CD4-positive, alpha-beta T cell treated with Interleukin-4 for 1 hour (primary cell): ENCODE measurements at regions not wholly inside any gene's neighbourhood (a gene's known extent, or its start where the extent isn't known, plus 50 kb on each side); places are given as distances from the start of the nearest gene placed in this dataset.

Experiments
- DNase-seq, 2 donors: peaks; one replicate each; pipeline ENCODE4 v3.0.0-alpha.2; 2020 to 2022

DNA sequence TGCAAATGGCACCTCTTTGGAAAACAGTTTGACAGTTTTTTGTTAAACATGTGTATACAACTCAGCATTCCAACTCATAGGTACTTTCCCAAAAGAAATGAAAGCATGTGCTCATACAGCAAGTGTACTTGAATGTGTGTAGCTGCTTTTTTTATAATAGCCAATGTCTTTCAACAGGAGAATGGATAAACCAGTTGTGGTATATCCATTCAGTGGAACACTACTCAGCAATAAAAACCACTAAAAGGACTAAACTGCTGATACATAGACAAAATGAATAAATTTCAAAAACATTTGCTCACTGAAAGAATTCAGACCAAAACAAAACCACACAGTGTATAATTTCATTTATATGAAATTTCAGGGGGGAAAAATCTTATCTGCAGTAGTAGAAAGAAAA, 267.3 kb downstream of the NR2F1-AS1 start:
- DNase-seq = no peak

DNA sequence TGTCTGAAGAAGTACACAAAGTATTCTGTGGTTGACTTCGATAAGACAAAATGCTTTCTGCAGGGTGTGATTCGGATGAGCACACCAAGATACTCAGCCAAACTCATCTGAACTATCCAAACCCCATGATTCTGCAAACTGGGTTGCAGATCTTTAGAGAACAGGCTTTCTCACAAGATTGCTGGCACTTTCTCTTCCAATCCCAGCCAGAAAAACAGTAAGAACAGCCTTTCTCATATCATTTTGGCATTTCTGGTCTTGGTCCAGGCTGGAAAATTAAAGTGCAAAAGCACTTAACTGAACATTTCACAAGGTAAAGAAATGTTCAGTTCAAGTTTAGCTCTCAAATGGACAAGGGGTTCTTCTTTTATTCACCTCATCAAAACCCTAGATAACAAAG, 269.1 kb downstream of the NR2F1-AS1 start:
- no peak for DNase-seq

- no peak for DNase-seq
Observed at GRCh38 chr5:93307557-93307956, 273.5 kb downstream of the NR2F1-AS1 start.

GRCh38 chr5:93305984-93306383, 275.0 kb downstream of the NR2F1-AS1 start:
- no peak for DNase-seq

- DNase-seq = no peak
Observed at GRCh38 chr5:93304456-93305250, 276.4 kb downstream of the NR2F1-AS1 start.

- no peak for DNase-seq
Observed at GRCh38 chr5:93303291-93303691, 277.7 kb downstream of the NR2F1-AS1 start.

DNA sequence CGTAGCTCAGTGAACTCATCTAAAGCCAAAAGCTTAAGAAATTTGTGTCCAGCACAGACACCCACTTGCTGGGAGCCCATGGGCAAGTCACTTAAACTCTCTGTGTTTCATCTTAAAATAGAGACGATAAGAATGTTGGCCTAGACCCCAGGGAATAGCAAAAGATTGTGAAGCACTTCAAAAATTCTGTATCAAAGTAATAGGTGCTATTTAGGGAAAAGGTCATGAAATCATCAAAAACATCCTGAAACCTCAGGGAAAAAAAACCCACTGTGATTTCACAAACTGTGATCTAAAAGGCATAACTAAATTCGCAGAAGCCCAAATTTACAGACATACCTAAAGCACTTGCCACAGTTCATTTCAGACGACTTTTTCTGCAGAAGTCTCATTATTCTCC, 278.3 kb downstream of the NR2F1-AS1 start:
- DNase-seq = no peak

DNA sequence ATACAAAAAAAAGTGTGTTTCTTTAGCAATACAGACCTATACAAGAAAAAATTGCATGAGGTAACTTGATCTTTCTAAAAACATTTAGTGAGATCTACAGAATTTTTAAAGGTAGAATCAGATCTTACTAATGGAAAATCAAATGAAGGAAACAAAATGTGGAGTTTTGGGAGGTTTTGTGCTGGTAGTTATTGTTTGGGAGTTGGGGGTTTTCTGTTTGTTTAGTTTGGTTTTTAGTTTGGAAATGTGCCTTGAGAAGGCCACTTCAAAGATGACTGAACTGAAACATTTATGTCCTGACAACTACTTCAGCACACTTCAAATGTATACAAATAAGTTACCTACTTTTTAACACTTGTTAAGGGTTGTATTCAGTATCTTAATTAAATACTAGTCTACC, 280.1 kb downstream of the NR2F1-AS1 start:
- DNase-seq = no peak

- no peak for DNase-seq
Observed at GRCh38 chr5:93300309-93300923, 280.6 kb downstream of the NR2F1-AS1 start.

GRCh38 chr5:93299681-93300308, 281.2 kb downstream of the NR2F1-AS1 start:
- DNase-seq = no peak

GRCh38 chr5:93297116-93297515, 283.9 kb downstream of the NR2F1-AS1 start:
- DNase-seq = no peak

GRCh38 chr5:93296338-93296737, 284.7 kb downstream of the NR2F1-AS1 start:
- no peak for DNase-seq

DNA sequence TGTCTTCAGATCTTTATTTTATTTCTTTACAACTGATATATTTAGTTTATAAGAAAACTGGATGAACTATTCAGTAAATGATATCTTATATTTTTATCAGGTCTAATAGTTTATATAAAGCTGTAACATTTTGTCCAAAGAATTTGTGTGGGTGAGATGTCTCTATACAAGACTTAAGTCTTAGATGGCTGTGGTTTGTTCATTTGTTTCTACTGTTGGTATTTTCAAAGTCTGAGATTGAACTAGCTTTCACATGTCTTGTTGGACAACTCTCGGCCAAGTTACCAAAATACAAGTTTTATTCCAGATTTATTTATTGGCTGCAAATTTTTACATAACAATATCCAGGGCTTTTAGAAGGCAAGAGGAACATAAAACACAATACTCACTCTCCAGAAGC, 286.0 kb downstream of the NR2F1-AS1 start:
- DNase-seq = no peak

DNA sequence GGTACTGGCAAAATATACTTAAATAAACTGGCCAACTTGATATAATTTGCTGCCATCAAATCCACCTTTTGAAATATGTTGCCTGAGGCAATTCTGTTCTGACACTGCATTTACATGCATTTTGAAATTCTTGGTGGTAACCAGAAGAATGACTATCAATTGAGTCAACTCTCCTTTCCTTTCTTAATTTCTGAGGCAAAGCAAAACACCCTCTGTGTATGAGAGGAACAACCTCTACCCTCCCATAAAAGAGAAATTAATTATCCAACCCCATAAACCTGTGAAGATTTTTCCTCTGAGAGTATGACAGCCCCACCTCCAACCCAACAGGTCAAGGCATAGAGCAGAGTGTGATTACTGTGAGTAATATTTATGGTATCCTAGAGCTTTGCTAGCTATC, 286.8 kb downstream of the NR2F1-AS1 start:
- DNase-seq = no peak

GRCh38 chr5:93289942-93290341, 291.1 kb downstream of the NR2F1-AS1 start:
- DNase-seq = no peak

- DNase-seq = no peak
Observed at GRCh38 chr5:93285461-93285860, 295.6 kb downstream of the NR2F1-AS1 start.

- no peak for DNase-seq
Observed at GRCh38 chr5:93281980-93282772, 298.8 kb downstream of the NR2F1-AS1 start.

DNA sequence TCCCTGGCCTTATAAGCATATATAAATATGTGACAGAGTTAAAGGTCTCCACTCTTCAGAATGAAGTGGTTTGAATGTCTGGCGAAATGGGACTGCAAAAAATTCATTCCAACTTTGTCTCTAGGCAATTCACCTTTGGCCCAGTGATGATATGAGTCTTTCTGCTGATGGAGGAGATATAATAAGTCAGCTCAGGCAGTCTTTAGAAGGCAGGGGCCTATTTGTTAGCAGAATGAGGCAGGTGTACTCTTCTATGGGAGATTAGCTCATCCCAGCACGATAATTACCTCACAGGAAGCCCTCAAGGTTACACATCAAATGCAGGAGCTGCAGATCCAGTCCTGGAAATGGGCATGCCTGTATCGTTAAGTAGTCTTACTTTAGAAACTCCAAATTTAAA, 300.5 kb downstream of the NR2F1-AS1 start:
- DNase-seq = no peak

DNA sequence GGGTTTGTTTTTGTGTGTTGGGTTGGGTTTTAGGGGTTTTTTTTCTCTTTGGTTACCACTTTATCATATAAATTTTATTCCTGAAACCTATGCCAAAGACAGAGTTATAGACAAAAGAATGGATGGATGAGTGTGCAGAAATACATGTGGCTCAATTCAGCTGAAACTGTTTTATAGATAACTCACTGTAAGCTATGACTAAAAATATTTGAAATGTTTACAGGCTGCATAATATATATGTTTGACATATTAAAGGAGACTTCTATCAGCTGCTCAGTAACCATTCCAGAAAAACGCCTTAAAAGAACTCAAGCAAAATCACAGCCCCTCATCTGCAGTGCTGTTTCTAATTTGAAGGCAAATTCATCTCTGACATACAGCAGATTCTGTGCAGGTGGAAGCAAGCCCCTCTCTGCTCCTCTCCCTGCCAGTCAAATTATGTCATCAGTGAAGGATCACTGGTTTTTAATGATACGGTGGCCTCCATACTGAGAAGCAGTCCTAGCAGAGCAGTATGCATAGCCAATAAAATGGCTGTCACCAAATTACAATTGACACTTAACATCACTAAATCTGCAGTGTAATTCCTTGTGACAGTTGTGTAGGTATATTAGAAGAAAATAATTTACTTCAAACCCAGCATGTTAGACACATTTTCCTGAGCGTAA, 301.6 kb downstream of the NR2F1-AS1 start:
- no peak for DNase-seq

GRCh38 chr5:93278896-93279295, 302.1 kb downstream of the NR2F1-AS1 start:
- no peak for DNase-seq

DNA sequence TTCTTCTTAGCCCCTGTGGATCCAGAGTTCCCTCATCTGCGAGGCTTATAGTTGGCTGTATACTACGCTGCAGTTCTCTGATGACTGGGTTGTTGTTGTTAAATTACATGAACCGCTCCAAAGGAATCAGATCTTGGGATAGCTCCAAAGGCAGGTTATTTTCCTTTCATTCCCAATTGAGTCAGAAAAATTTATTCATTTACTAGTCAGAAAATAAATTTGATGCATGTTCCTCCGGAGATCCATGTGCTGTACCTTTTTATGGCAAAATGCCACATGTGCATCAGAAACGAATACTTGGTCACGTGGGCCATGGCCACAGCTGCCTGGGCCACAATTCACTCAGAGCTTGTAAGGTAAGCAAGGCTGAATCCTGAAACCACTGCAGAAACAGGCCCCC, 304.0 kb downstream of the NR2F1-AS1 start:
- no peak for DNase-seq

- DNase-seq = no peak
Observed at GRCh38 chr5:93275376-93275775, 305.6 kb downstream of the NR2F1-AS1 start.

- no peak for DNase-seq
Observed at GRCh38 chr5:93274291-93274690, 306.7 kb downstream of the NR2F1-AS1 start.
